ENCODE measurements at regions not wholly inside any gene's neighbourhood (a gene's known extent, or its start where the extent isn't known, plus 50 kb on each side); places are given as distances from the start of the nearest gene placed in this dataset.
"Not testable (repeated sequence)": the region's sequence is repeated elsewhere in the genome, so short reads cannot be mapped to it uniquely, and the experiment has no call there.

- H3K36me3 ChIP-seq (ENCODE audit: control insufficient read depth, insufficient read depth, low read length): no peaks in the 10 kb centered on the region
- no peak overlapping the region for H3K4me3 ChIP-seq (ENCODE audit: low read depth, low read length)
- DNase-seq (ENCODE audit: low read depth): no peak
- no peak for TF ChIP-seq CTCF (IDR thresholded peaks at IDR 0.05; ENCODE audit: insufficient read depth, low read length, severe bottlenecking)
- no peak for FAIRE-seq
- H3K27me3 ChIP-seq (ENCODE audit: control insufficient read depth, insufficient read depth, low read length): no peaks in the 10 kb centered on the region
Observed at GRCh38 chr2:35606394-35606793, 749.2 kb upstream of the CRIM1 start.

- Histone ChIP-seq H3K4me3 (ENCODE audit: low read depth, low read length) (no peak overlapping the region), H3K36me3 (ENCODE audit: control insufficient read depth, insufficient read depth, low read length) (no peaks in the 10 kb centered on the region), H3K27me3 (ENCODE audit: control insufficient read depth, insufficient read depth, low read length) (no peaks in the 10 kb centered on the region)
- no peak for FAIRE-seq
- TF ChIP-seq CTCF (IDR thresholded peaks at IDR 0.05; ENCODE audit: insufficient read depth, low read length, severe bottlenecking): no peak
- DNase-seq (ENCODE audit: low read depth): no peak
Observed at GRCh38 chr2:35598310-35598709, 757.3 kb upstream of the CRIM1 start.

GRCh38 chr2:35591886-35592285, 763.7 kb upstream of the CRIM1 start:
- Histone ChIP-seq H3K4me3 (ENCODE audit: low read depth, low read length) (no peak overlapping the region), H3K36me3 (ENCODE audit: control insufficient read depth, insufficient read depth, low read length) (no peaks in the 10 kb centered on the region), H3K27me3 (ENCODE audit: control insufficient read depth, insufficient read depth, low read length) (no peaks in the 10 kb centered on the region)
- DNase-seq (ENCODE audit: low read depth) (no peak), FAIRE-seq (no peak)
- no peak for TF ChIP-seq CTCF (IDR thresholded peaks at IDR 0.05; ENCODE audit: insufficient read depth, low read length, severe bottlenecking)

GRCh38 chr2:35585972-35586371, 769.6 kb upstream of the CRIM1 start:
- H3K4me3 ChIP-seq (ENCODE audit: low read depth, low read length): no peak overlapping the region
- no peak for DNase-seq (ENCODE audit: low read depth)
- no peak for FAIRE-seq
- no peaks in the 10 kb centered on the region for H3K36me3 ChIP-seq (ENCODE audit: control insufficient read depth, insufficient read depth, low read length)
- no peak for TF ChIP-seq CTCF (IDR thresholded peaks at IDR 0.05; ENCODE audit: insufficient read depth, low read length, severe bottlenecking)
- no peaks in the 10 kb centered on the region for H3K27me3 ChIP-seq (ENCODE audit: control insufficient read depth, insufficient read depth, low read length)

- Histone ChIP-seq H3K36me3 (ENCODE audit: control insufficient read depth, insufficient read depth, low read length) (no peaks in the 10 kb centered on the region), H3K27me3 (ENCODE audit: control insufficient read depth, insufficient read depth, low read length) (no peaks in the 10 kb centered on the region), H3K4me3 (ENCODE audit: low read depth, low read length) (no peak overlapping the region)
- FAIRE-seq (no peak), DNase-seq (ENCODE audit: low read depth) (no peak)
- no peak for TF ChIP-seq CTCF (IDR thresholded peaks at IDR 0.05; ENCODE audit: insufficient read depth, low read length, severe bottlenecking)
Observed at GRCh38 chr2:35582637-35583036, 772.9 kb upstream of the CRIM1 start.

- TF ChIP-seq CTCF (IDR thresholded peaks at IDR 0.05; ENCODE audit: insufficient read depth, low read length, severe bottlenecking): no peak
- H3K36me3 ChIP-seq (ENCODE audit: control insufficient read depth, insufficient read depth, low read length): no peaks in the 10 kb centered on the region
- FAIRE-seq (no peak), DNase-seq (ENCODE audit: low read depth) (no peak)
- H3K4me3 ChIP-seq (ENCODE audit: low read depth, low read length): no peak overlapping the region
- no peaks in the 10 kb centered on the region for H3K27me3 ChIP-seq (ENCODE audit: control insufficient read depth, insufficient read depth, low read length)
Observed at GRCh38 chr2:35580956-35581355, 774.6 kb upstream of the CRIM1 start.

- FAIRE-seq: not testable (repeated sequence)
Observed at GRCh38 chr2:35568574-35568973, 787.0 kb upstream of the CRIM1 start.

More at GRCh38 chr2:35568574-35568973, 787.0 kb upstream of the CRIM1 start:
- not testable (repeated sequence) for H3K4me3 ChIP-seq (ENCODE audit: low read depth, low read length); H3K27me3 ChIP-seq (ENCODE audit: control insufficient read depth, insufficient read depth, low read length); DNase-seq (ENCODE audit: low read depth); H3K36me3 ChIP-seq (ENCODE audit: control insufficient read depth, insufficient read depth, low read length)
